Cardiac muscle cell (in vitro differentiated cells and primary cell): ENCODE measurements at regions not wholly inside any gene's neighbourhood (a gene's known extent, or its start where the extent isn't known, plus 50 kb on each side); places are given as distances from the start of the nearest gene placed in this dataset.

Source experiments
- DNase-seq, 2 donors: peaks; one replicate each; pipeline versions ENCODE4 v3.0.0 to v3.0.0-alpha.2; 2010 to 2017; ENCODE audit warnings: low read depth in 1 of 2, low spot score in 1 of 2
- H3K27ac ChIP-seq: fragments of 200-600 bp; sonication (generic); 2 replicates; pipeline ENCODE4 v1.5.1; 2016
- H3K27me3 ChIP-seq: fragments of 200-600 bp; sonication (generic); 2 replicates; pipeline ENCODE4 v1.6.0; 2016; ENCODE audit warnings: control low read depth
- H3K36me3 ChIP-seq: fragments of 200-600 bp; sonication (generic); 2 replicates; pipeline ENCODE4 v1.5.1; 2016; ENCODE audit warnings: control low read depth
- H3K4me1 ChIP-seq: fragments of 200-600 bp; sonication (generic); 2 replicates; pipeline ENCODE4 v1.8.1; 2017; ENCODE audit warnings: low read depth, mild to moderate bottlenecking, mixed run types
- H3K4me3 ChIP-seq: fragments of 200-600 bp; sonication (generic); 2 replicates; pipeline ENCODE4 v1.5.1; 2016; ENCODE audit warnings: mild to moderate bottlenecking
- H3K9me3 ChIP-seq: fragments of 200-600 bp; sonication (generic); 2 replicates; pipeline ENCODE4 v1.5.1; 2017; ENCODE audit warnings: low read depth, mild to moderate bottlenecking, control low read depth
- TF ChIP-seq, protein P1 (sequence below): IDR thresholded peaks from 2 replicates; pipeline ENCODE4 v1.5.1; 2012; ENCODE audit warnings: low read depth, mild to moderate bottlenecking, low read length

DNA sequence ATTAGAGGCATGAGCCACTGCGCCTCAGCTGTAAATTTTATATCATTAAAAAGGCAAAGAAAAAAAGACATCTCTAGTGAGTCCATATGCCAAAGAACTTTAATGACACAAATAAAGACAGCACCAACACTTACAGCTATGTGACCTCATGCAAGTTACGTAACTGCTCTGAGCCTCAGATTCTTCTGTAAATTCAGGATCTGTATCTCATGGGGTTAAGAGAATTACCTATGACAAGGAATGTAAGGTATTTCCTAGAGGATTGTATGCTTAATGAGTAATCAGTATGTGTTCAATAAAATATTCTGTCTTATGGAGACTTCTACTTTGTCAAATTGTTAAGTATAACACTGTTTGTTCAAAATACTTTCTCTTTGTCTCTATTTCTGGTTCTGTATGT lies 274.0 kb upstream of the GLI3 start:
- TF ChIP-seq, protein P1, sequence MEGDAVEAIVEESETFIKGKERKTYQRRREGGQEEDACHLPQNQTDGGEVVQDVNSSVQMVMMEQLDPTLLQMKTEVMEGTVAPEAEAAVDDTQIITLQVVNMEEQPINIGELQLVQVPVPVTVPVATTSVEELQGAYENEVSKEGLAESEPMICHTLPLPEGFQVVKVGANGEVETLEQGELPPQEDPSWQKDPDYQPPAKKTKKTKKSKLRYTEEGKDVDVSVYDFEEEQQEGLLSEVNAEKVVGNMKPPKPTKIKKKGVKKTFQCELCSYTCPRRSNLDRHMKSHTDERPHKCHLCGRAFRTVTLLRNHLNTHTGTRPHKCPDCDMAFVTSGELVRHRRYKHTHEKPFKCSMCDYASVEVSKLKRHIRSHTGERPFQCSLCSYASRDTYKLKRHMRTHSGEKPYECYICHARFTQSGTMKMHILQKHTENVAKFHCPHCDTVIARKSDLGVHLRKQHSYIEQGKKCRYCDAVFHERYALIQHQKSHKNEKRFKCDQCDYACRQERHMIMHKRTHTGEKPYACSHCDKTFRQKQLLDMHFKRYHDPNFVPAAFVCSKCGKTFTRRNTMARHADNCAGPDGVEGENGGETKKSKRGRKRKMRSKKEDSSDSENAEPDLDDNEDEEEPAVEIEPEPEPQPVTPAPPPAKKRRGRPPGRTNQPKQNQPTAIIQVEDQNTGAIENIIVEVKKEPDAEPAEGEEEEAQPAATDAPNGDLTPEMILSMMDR: no peak
- Histone ChIP-seq H3K27me3 (no peaks in the 10 kb centered on the region), H3K36me3 (no peaks in the 10 kb centered on the region), H3K4me1 (no peaks in the 10 kb centered on the region), H3K9me3 (no peaks in the 10 kb centered on the region), H3K27ac (no peak overlapping the region), H3K4me3 (no peak overlapping the region)
- DNase-seq: peak in 1 of 2 donors; percentile 16

DNA sequence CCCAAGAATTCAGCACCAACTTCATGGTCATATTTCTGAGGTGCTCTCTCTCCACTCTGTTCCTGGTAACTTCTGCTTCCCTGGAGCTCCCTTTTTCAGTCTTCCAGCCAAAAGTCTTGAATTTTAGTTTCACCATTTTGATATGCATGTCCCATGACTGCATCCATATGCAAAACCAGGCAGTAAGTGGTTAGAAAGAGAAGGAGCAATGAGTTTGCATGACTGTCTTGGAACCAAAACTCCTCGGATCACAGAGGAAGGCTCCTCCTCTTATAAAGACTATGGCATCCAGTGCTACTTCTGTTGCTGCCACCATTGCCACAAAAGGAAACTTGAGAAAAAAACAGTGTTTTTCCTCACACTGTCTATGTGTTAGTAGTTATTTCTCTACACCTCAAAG lies 269.1 kb upstream of the GLI3 start:
- Histone ChIP-seq H3K4me1 (no peaks in the 10 kb centered on the region), H3K27ac (no peak overlapping the region), H3K36me3 (no peaks in the 10 kb centered on the region), H3K4me3 (no peak overlapping the region), H3K9me3 (no peaks in the 10 kb centered on the region), H3K27me3 (no peaks in the 10 kb centered on the region)
- TF ChIP-seq, protein P1: no peak
- DNase-seq: no peak

DNA sequence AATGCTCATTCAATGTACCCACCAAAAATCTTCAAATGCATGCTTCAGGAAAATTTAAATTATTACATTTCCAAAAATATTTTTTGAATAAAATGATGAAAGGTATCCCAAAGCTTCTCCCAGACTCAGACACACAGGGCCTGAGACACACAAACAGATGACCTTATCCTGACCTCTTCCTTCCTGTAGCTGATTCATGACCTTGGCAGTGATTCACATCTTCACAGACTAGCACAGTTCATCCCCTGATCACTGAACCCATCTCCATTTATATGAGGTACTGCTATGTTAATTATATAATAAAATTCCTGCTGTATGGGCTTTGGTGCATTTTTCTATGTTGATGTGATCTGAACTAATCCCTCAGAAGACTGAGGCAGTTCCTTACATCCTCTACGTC lies 265.0 kb upstream of the GLI3 start:
- Histone ChIP-seq H3K9me3 (no peaks in the 10 kb centered on the region), H3K27ac (no peak overlapping the region), H3K4me3 (no peak overlapping the region), H3K27me3 (no peaks in the 10 kb centered on the region), H3K4me1 (no peaks in the 10 kb centered on the region), H3K36me3 (no peaks in the 10 kb centered on the region)
- TF ChIP-seq, protein P1: no peak
- DNase-seq: peak in 1 of 2 donors; percentile 37

DNA sequence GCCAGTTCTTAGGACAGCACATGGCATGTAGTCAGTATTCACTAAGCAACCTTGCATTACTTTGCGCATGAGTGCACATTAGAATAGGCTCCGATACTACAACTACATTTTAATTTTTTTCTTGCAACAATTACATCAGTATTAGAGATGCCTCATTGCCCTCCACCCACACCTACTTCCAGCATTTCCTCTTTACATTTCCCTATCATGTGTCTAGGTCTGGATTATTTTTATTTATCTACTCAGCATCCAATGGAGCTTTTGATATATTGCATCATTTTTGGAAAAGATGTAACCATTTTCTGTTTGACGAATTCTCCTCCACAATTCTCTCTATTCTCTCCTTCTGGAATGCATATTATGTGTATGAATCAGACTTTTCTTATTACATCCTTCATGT lies 258.2 kb upstream of the GLI3 start:
- H3K27ac ChIP-seq: no peak overlapping the region
- TF ChIP-seq, protein P1: no peak
- no peaks in the 10 kb centered on the region for H3K36me3 ChIP-seq
- DNase-seq: peak in 1 of 2 donors; percentile 46
- no peaks in the 10 kb centered on the region for H3K9me3 ChIP-seq
- H3K4me1 ChIP-seq: peaks cover 5% of the 10 kb centered on the region
- no peak overlapping the region for H3K4me3 ChIP-seq
- H3K27me3 ChIP-seq: peaks cover 13% of the 10 kb centered on the region

DNA sequence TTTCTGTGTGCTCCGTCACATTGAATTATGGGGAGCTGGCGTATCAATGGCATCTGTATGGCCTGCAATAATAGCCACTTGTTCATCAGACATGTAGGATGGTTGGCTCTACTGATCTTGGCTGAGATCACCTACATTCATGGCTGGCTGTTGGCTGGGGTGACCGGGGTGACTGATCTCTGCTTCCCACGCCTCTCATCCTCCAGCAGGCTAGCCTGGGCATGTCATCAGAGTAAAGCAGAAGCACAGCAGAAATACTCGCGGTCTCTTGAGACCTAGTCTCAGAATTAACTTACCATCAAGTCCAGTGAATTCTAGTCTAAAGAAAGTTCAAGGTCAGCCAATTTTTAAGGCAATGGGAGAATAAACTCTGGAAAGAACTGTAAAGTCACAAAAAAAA lies 257.7 kb upstream of the GLI3 start:
- Histone ChIP-seq H3K27ac (no peak overlapping the region), H3K36me3 (no peaks in the 10 kb centered on the region)

More for the DNA sequence above, 257.7 kb upstream of the GLI3 start:
- peaks cover 5% of the 10 kb centered on the region for H3K4me1 ChIP-seq
- H3K4me3 ChIP-seq: no peak overlapping the region
- no peak for DNase-seq
- H3K9me3 ChIP-seq: no peaks in the 10 kb centered on the region
- TF ChIP-seq, protein P1: no peak
- H3K27me3 ChIP-seq: peaks cover 13% of the 10 kb centered on the region
